DND-41 (cell line): ENCODE measurements at regions not wholly inside any gene's neighbourhood (a gene's known extent, or its start where the extent isn't known, plus 50 kb on each side); places are given as distances from the start of the nearest gene placed in this dataset.

Source experiments
- ATAC-seq: fragments of 200-7000 bp; cut with Tn5 transposase; 3 replicates; pipeline ENCODE4 v1.9.1; 2021; ENCODE audit warnings: low read depth; ENCODE audit not compliant: insufficient read depth
- DNase-seq: peaks from one replicate; pipeline ENCODE4 v3.0.0-alpha.2; 2020
- H2AFZ ChIP-seq: 2 replicates; pipeline ENCODE4 v1.6.0; 2012; ENCODE audit warnings: low read depth, low read length
- H3K27ac ChIP-seq: 2 replicates; pipeline ENCODE4 v1.5.1; 2012; ENCODE audit warnings: low read length, inconsistent platforms
- H3K27me3 ChIP-seq: fragments of 200-600 bp; sonication (generic); 2 replicates; pipeline ENCODE4 v1.6.0; 2012; ENCODE audit warnings: low read length, mild to moderate bottlenecking, inconsistent platforms; ENCODE audit not compliant: insufficient read depth, poor library complexity
- H3K36me3 ChIP-seq: 2 replicates; pipeline ENCODE4 v1.5.1; 2012; ENCODE audit warnings: low read length, inconsistent platforms; ENCODE audit not compliant: insufficient read depth
- H3K4me1 ChIP-seq: 2 replicates; pipeline ENCODE4 v1.5.1; 2012; ENCODE audit warnings: mild to moderate bottlenecking, low read length; ENCODE audit not compliant: insufficient read depth
- H3K4me2 ChIP-seq: 2 replicates; pipeline ENCODE4 v1.6.0; 2012; ENCODE audit warnings: mild to moderate bottlenecking, moderate library complexity, low read length, inconsistent platforms; ENCODE audit not compliant: insufficient read depth
- H3K4me3 ChIP-seq, 2 experiments: fragments of 200-600 bp in 1 of 2; shearing (Covaris generic) in 1 of 2; 2 replicates each; pipeline ENCODE4 v1.5.1; 2012 to 2016; ENCODE audit warnings: inconsistent platforms in 2 of 2, low read length in 2 of 2, mild to moderate bottlenecking in 2 of 2, low read depth in 1 of 2, moderate library complexity in 1 of 2
- H3K79me2 ChIP-seq: 2 replicates; pipeline ENCODE4 v1.6.0; 2012; ENCODE audit warnings: low read length, inconsistent platforms; ENCODE audit not compliant: insufficient read depth
- H3K9ac ChIP-seq: 2 replicates; pipeline ENCODE4 v1.6.0; 2012; ENCODE audit warnings: low read depth, mild to moderate bottlenecking, inconsistent platforms, low read length, moderate library complexity
- H3K9me3 ChIP-seq: 2 replicates; pipeline ENCODE4 v1.5.1; 2012; ENCODE audit warnings: low read length, moderate library complexity, mild to moderate bottlenecking, inconsistent platforms; ENCODE audit not compliant: insufficient read depth, severe bottlenecking
- H4K20me1 ChIP-seq: 2 replicates; pipeline ENCODE4 v1.6.0; 2012; ENCODE audit warnings: low read length; ENCODE audit not compliant: insufficient read depth
- EZH2 ChIP-seq: IDR thresholded peaks from 3 replicates; pipeline ENCODE4 v1.6.1; 2012; ENCODE audit warnings: borderline replicate concordance, low read depth, mild to moderate bottlenecking, moderate library complexity, low read length, inconsistent platforms; ENCODE audit not compliant: severe bottlenecking
- TF ChIP-seq, protein P1 (sequence below): IDR thresholded peaks from 2 replicates; pipeline ENCODE4 v1.5.1; 2012; ENCODE audit warnings: borderline replicate concordance, low read length, moderate library complexity, mild to moderate bottlenecking; ENCODE audit not compliant: poor library complexity, severe bottlenecking; ENCODE audit errors: extremely low read depth

DNA sequence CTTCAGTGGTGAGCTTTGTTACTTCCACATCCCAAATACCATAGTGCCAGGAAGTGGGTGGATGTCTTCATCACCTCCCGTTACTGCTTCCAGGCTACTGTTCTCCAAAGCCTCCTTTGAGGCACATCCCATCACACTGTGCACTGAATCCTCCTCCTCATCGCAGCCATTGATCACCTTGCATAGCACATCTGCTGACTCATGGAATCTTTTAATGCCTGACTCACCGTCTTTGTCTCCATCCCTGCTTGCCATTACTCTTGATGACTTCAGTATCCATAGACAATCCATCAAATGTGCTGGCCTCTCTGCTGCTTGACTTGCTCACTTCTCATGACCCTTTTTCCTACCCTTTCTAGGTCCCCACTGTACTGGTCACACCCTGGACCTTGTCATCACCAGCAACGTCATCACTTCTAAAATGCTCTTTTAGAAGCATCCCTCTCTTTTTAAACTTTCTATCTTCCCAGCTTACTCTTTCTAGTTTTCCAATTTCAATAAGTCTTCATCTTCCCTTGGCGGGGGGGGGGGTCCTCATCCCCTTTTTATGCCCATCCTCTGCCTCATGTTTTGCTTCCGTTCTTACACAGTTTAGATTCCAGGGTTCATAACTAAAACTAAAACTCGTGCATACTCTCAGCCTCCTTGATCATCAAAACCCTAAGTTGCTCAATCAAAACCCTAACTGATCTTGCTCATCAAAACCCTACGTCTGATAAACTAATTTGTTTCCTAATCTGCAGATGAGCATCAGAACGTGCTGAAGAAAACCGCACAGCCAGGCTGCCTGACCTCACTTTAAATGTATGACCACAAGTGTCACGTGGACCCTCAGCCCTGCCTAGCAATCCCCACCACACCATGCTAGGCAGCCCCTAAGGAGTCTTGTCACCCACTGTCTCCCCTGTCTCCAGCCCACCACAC lies 289.7 kb upstream of the ZFHX3 start:
- H3K4me1 ChIP-seq = no peaks in the 10 kb centered on the region
- ATAC-seq (no peak), DNase-seq (no peak)
- no peak overlapping the region for H3K4me3 ChIP-seq
- no peaks in the 10 kb centered on the region for H3K27me3 ChIP-seq
- H3K4me2 ChIP-seq = no peak overlapping the region
- no peak overlapping the region for H3K9ac ChIP-seq
- H3K36me3 ChIP-seq = no peaks in the 10 kb centered on the region
- H4K20me1 ChIP-seq = no peaks in the 10 kb centered on the region
- no peaks in the 10 kb centered on the region for H3K79me2 ChIP-seq
- no peak overlapping the region for H3K27ac ChIP-seq
- H2AFZ ChIP-seq = no peak overlapping the region
- TF ChIP-seq, protein P1, sequence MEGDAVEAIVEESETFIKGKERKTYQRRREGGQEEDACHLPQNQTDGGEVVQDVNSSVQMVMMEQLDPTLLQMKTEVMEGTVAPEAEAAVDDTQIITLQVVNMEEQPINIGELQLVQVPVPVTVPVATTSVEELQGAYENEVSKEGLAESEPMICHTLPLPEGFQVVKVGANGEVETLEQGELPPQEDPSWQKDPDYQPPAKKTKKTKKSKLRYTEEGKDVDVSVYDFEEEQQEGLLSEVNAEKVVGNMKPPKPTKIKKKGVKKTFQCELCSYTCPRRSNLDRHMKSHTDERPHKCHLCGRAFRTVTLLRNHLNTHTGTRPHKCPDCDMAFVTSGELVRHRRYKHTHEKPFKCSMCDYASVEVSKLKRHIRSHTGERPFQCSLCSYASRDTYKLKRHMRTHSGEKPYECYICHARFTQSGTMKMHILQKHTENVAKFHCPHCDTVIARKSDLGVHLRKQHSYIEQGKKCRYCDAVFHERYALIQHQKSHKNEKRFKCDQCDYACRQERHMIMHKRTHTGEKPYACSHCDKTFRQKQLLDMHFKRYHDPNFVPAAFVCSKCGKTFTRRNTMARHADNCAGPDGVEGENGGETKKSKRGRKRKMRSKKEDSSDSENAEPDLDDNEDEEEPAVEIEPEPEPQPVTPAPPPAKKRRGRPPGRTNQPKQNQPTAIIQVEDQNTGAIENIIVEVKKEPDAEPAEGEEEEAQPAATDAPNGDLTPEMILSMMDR = no peak
- no peak for TF ChIP-seq EZH2
- H3K9me3 ChIP-seq = no peaks in the 10 kb centered on the region

DNA sequence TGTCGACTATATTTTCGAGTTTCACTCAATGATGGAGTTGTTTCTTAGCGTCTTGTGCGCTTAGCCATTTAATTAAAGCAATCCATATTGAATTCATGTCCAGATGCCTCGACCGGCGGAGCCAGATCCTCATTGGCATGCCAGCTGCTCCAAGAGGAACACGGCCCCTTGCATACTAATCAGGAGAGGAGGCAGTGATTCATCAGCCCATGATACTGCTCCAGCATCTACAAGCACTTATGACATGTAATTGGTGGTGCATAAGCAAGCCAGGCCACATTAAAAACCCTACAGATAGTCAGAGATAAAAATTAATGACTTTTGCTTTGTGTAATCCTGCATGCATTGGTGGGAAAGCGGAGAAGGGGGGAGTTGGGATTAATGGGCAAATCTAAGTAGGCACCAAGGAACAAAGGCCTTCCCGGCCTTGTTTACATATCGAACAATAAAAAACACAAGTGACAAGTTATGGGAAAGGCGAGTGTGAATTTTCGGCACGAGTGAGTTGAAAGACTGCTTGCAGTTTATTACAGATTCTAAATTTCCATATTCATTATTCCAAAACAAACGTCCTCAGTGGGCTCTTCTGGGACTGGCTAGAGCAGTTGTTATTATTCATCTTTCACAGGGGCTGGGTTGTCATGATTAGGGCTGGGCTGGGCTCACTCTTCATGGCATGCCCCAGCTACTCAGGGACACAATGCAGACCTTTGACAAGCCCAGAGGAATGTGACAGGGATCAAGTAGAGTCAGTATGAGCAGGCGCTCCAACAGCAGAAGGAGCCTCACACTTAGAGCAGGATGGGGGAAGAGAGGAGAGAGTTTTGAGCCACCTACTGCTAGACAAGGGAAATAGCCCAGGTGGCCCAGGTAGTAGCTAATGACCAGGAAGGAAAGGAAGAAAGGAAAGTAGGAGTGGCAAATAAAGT lies 281.7 kb upstream of the ZFHX3 start:
- no peak for DNase-seq
- H4K20me1 ChIP-seq = no peaks in the 10 kb centered on the region
- no peaks in the 10 kb centered on the region for H3K36me3 ChIP-seq
- H3K9me3 ChIP-seq = no peaks in the 10 kb centered on the region
- TF ChIP-seq, protein P1 = no peak
- TF ChIP-seq EZH2 = no peak
- peaks cover 3% of the 10 kb centered on the region for H3K27me3 ChIP-seq
- H3K4me1 ChIP-seq = no peaks in the 10 kb centered on the region
- H2AFZ ChIP-seq = no peak overlapping the region
- H3K9ac ChIP-seq = no peak overlapping the region
- no peak for ATAC-seq
- H3K79me2 ChIP-seq = no peaks in the 10 kb centered on the region
- H3K4me2 ChIP-seq = no peak overlapping the region
- no peak overlapping the region for H3K4me3 ChIP-seq
- no peak overlapping the region for H3K27ac ChIP-seq

DNA sequence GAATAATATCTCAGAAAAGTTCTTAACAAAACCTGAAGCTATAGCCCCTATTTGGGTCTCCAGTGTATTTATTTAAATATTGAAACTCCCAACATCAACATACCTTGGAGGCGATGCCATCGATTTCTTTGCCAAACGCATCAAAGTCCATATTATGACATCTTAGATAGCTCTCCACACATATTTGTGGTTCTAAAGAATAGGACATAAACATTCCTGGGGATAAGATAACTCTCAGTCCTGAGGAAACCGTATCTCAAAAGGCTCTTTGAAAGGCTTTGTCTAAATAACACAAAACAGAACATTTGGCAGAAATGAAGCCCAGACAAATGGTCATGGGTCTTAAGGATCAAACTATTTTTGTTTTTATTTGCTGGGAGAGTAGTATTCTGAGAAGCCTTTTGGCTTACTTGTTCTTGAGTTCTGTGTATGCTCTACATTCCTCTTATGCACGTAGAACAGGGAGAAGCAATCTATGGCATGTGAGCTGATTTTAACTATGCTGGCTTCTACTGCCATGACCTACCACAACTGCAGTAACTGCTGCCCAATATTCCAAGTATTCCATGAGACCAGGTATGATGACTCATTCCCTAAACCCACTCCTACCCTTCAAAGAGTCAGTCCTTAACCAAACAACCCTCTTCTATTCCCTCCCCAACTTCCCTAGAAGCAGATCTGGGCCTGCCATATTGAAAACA lies 279.0 kb upstream of the ZFHX3 start:
- Histone ChIP-seq H3K9me3 (no peaks in the 10 kb centered on the region), H3K4me2 (no peak overlapping the region), H3K4me1 (no peaks in the 10 kb centered on the region), H2AFZ (no peak overlapping the region), H3K79me2 (no peaks in the 10 kb centered on the region), H3K36me3 (no peaks in the 10 kb centered on the region), H3K4me3 (no peak overlapping the region), H4K20me1 (no peaks in the 10 kb centered on the region), H3K27ac (no peak overlapping the region), H3K9ac (no peak overlapping the region), H3K27me3 (peaks cover 3% of the 10 kb centered on the region)
- no peak for ATAC-seq
- no peak for TF ChIP-seq EZH2
- TF ChIP-seq, protein P1 = no peak
- DNase-seq = no peak
